Neural progenitor cell (in vitro differentiated cells): ENCODE measurements at regions not wholly inside any gene's neighbourhood (a gene's known extent, or its start where the extent isn't known, plus 50 kb on each side); places are given as distances from the start of the nearest gene placed in this dataset.

Source experiments
- DNase-seq: peaks from one replicate; pipeline ENCODE4 v3.0.0-alpha.2; 2016; ENCODE audit warnings: low spot score
- H2AFZ ChIP-seq: fragments of 200-600 bp; sonication (generic); replicated peaks from 2 replicates; pipeline ENCODE4 v1.6.1; 2016; ENCODE audit warnings: antibody characterized with exemption
- H3F3A ChIP-seq: fragments of 200-600 bp; sonication (generic); 2 replicates; pipeline ENCODE4 v1.6.1; 2016; ENCODE audit warnings: antibody characterized with exemption, low read depth
- H3K27ac ChIP-seq: fragments of 200-600 bp; sonication (generic); 2 replicates; pipeline ENCODE4 v1.5.1; 2016; ENCODE audit warnings: mild to moderate bottlenecking
- H3K27me3 ChIP-seq: fragments of 200-600 bp; sonication (generic); 2 replicates; pipeline ENCODE4 v1.6.1; 2016; ENCODE audit warnings: mild to moderate bottlenecking, moderate library complexity
- H3K36me3 ChIP-seq: fragments of 200-600 bp; sonication (generic); 2 replicates; pipeline ENCODE4 v1.5.1; 2016
- H3K4me1 ChIP-seq: fragments of 200-600 bp; sonication (generic); 2 replicates; pipeline ENCODE4 v1.6.1; 2016; ENCODE audit warnings: mixed run types
- H3K4me2 ChIP-seq: fragments of 200-600 bp; sonication (generic); 2 replicates; pipeline ENCODE4 v1.6.1; 2016
- H3K4me3 ChIP-seq: fragments of 200-600 bp; sonication (generic); 2 replicates; pipeline ENCODE4 v1.5.1; 2016
- H3K79me2 ChIP-seq: fragments of 200-600 bp; sonication (generic); 2 replicates; pipeline ENCODE4 v1.6.1; 2016; ENCODE audit warnings: low read depth
- H3K9ac ChIP-seq: fragments of 200-600 bp; sonication (generic); 2 replicates; pipeline ENCODE4 v1.6.1; 2016
- H3K9me3 ChIP-seq: fragments of 200-600 bp; sonication (generic); 2 replicates; pipeline ENCODE4 v1.5.1; 2016; ENCODE audit warnings: low read depth
- H4K20me1 ChIP-seq: fragments of 200-600 bp; sonication (generic); 2 replicates; pipeline ENCODE4 v1.6.1; 2016; ENCODE audit warnings: low read depth
- H3K27ac Mint-ChIP-seq: 3 replicates; pipeline ENCODE4 v1.8.0; 2021; ENCODE audit warnings: mixed read lengths
- H3K27me3 Mint-ChIP-seq: 2 replicates; pipeline ENCODE4 v1.8.0; 2022; ENCODE audit warnings: low read depth, mild to moderate bottlenecking, inconsistent platforms, moderate library complexity, mixed read lengths; ENCODE audit not compliant: insufficient read depth
- H3K36me3 Mint-ChIP-seq: 3 replicates; pipeline ENCODE4 v1.8.0; 2021; ENCODE audit warnings: mixed read lengths
- H3K4me1 Mint-ChIP-seq: 3 replicates; pipeline ENCODE4 v1.8.0; 2021; ENCODE audit warnings: mixed read lengths
- H3K4me3 Mint-ChIP-seq: 3 replicates; pipeline ENCODE4 v1.8.0; 2021; ENCODE audit warnings: mild to moderate bottlenecking, moderate library complexity, mixed read lengths
- H3K9me3 Mint-ChIP-seq: 3 replicates; pipeline ENCODE4 v1.8.0; 2020; ENCODE audit warnings: mixed read lengths
- CTCF ChIP-seq: fragments of 200-600 bp; sonication (generic); IDR thresholded peaks from 2 replicates; pipeline ENCODE4 v1.5.1; 2017; ENCODE audit warnings: antibody characterized with exemption, mild to moderate bottlenecking
- EZH2 ChIP-seq: fragments of 200-600 bp; sonication (generic); IDR thresholded peaks from 2 replicates; pipeline ENCODE4 v1.6.1; 2017; ENCODE audit warnings: antibody characterized with exemption, mild to moderate bottlenecking, moderate library complexity
- EZH2phosphoT487 ChIP-seq: fragments of 200-600 bp; sonication (generic); IDR thresholded peaks from 2 replicates; pipeline ENCODE4 v1.6.1; 2017; ENCODE audit warnings: antibody characterized with exemption

- TF ChIP-seq EZH2phosphoT487 (no peak), CTCF (no peak), EZH2 (no peak)
- Histone ChIP-seq H3K36me3 (no peaks in the 10 kb centered on the region), H3F3A (peaks cover 4% of the 10 kb centered on the region), H4K20me1 (no peaks in the 10 kb centered on the region), H3K9me3 (no peaks in the 10 kb centered on the region), H3K4me1 (peaks cover 14% of the 10 kb centered on the region), H3K27ac (no peak overlapping the region), H3K27me3 (no peaks in the 10 kb centered on the region), H3K9ac (no peak overlapping the region), H2AFZ (no peak overlapping the region), H3K4me3 (no peak overlapping the region), H3K79me2 (no peaks in the 10 kb centered on the region), H3K4me2 (no peak overlapping the region)
- Mint-ChIP-seq H3K4me3 (no peak overlapping the region), H3K9me3 (peaks cover 10% of the 10 kb centered on the region), H3K27ac (no peak overlapping the region), H3K36me3 (no peaks in the 10 kb centered on the region), H3K4me1 (peaks cover 18% of the 10 kb centered on the region), H3K27me3 (peaks cover 3% of the 10 kb centered on the region)
- DNase-seq: no peak
These were observed 307.2 kb downstream of the TCERG1L start for GRCh38 chr10:131004276-131004675.

GRCh38 chr10:131006458-131007256 lies 304.9 kb downstream of the TCERG1L start:
- Histone ChIP-seq H3F3A (peaks cover 4% of the 10 kb centered on the region), H3K4me3 (no peak overlapping the region), H3K27me3 (no peaks in the 10 kb centered on the region), H4K20me1 (no peaks in the 10 kb centered on the region), H3K4me1 (peaks cover 14% of the 10 kb centered on the region), H2AFZ (no peak overlapping the region), H3K36me3 (no peaks in the 10 kb centered on the region), H3K9ac (no peak overlapping the region), H3K4me2 (no peak overlapping the region), H3K9me3 (no peaks in the 10 kb centered on the region), H3K27ac (no peak overlapping the region), H3K79me2 (no peaks in the 10 kb centered on the region)
- Mint-ChIP-seq H3K4me1 (peaks cover 16% of the 10 kb centered on the region), H3K9me3 (peaks cover 6% of the 10 kb centered on the region), H3K27ac (no peak overlapping the region), H3K36me3 (no peaks in the 10 kb centered on the region), H3K4me3 (no peak overlapping the region), H3K27me3 (peaks cover 3% of the 10 kb centered on the region)
- no peak for TF ChIP-seq EZH2
- no peak for TF ChIP-seq EZH2phosphoT487
- no peak for TF ChIP-seq CTCF
- no peak for DNase-seq

- no peak overlapping the region for H3K4me3 ChIP-seq
- no peaks in the 10 kb centered on the region for H3K9me3 ChIP-seq
- peaks cover 6% of the 10 kb centered on the region for H3K9me3 Mint-ChIP-seq
- no peaks in the 10 kb centered on the region for H4K20me1 ChIP-seq
- no peak for DNase-seq
- no peaks in the 10 kb centered on the region for H3K27me3 ChIP-seq
- H3F3A ChIP-seq: no peaks in the 10 kb centered on the region
- H3K9ac ChIP-seq: no peak overlapping the region
- no peak overlapping the region for H3K4me2 ChIP-seq
- TF ChIP-seq EZH2phosphoT487: no peak
- TF ChIP-seq EZH2: no peak
- TF ChIP-seq CTCF: no peak
- H3K27ac ChIP-seq: no peak overlapping the region
- H3K79me2 ChIP-seq: no peaks in the 10 kb centered on the region
- no peaks in the 10 kb centered on the region for H3K4me1 ChIP-seq
- H3K36me3 Mint-ChIP-seq: no peaks in the 10 kb centered on the region
- H3K36me3 ChIP-seq: no peaks in the 10 kb centered on the region
- no peak overlapping the region for H2AFZ ChIP-seq
- no peak overlapping the region for H3K4me3 Mint-ChIP-seq
- no peak overlapping the region for H3K27ac Mint-ChIP-seq
- H3K4me1 Mint-ChIP-seq: no peaks in the 10 kb centered on the region
- H3K27me3 Mint-ChIP-seq: no peaks in the 10 kb centered on the region
These were observed 301.7 kb downstream of the TCERG1L start for GRCh38 chr10:131009791-131010190.
